Stimulated activated CD4-positive, alpha-beta T cell treated with anti-CD3 and anti-CD28 coated beads, Interleukin-2, amount 100 ng/mL, for 48 hours (primary cell): ENCODE measurements at regions not wholly inside any gene's neighbourhood (a gene's known extent, or its start where the extent isn't known, plus 50 kb on each side); places are given as distances from the start of the nearest gene placed in this dataset.

Experiments used
- DNase-seq, 2 donors: peaks; one replicate each; pipeline ENCODE4 v3.0.0-alpha.2; 2020

- DNase-seq = no peak
Observed at GRCh38 chr12:30506411-30506810, 189.3 kb downstream of the IPO8 start.

- DNase-seq = no peak
Observed at GRCh38 chr12:30501718-30502117, 194.0 kb downstream of the IPO8 start.

DNA sequence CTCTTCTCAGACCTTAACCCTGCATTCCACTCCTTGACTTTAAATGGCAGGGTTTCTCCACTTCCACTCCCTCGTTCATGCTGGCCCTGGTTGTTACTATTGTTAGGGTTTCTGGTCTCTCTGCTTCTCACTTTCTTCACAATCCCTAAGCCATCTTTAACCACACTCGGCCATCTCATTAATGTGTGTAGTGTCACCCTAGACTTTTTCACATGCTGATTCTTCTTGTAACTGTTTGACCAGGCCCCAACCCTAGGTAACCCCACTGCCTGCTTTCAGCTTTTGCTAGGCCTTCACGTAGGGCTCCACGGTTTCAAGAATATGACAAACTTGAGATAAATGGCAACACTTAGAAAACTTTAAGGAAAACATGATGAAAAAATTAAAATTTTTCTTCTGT lies 195.1 kb downstream of the IPO8 start:
- no peak for DNase-seq

- no peak for DNase-seq
Observed at GRCh38 chr12:30485230-30485890, 210.3 kb downstream of the IPO8 start.

- no peak for DNase-seq
Observed at GRCh38 chr12:30484658-30485057, 211.0 kb downstream of the IPO8 start.

- DNase-seq = no peak
Observed at GRCh38 chr12:30482650-30483049, 213.0 kb downstream of the IPO8 start.

DNA sequence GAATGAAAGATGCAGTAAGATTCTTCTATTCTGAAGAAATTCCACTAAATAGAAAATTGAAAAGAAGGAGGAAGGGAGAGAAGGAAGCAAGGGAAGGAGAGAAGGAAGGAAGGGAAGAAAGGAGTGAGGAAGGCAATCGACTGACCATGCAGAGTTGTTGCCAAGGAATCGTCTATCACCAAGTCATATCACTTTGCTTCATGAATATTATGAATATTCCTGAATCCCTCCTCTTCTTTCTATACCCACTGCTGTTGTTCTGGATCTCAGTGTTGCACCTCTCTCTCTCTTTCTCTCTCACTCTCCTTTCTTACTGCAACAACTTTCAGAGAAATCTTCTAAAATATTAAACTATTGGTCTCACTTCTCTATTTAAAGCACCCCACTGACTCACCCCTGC lies 222.4 kb downstream of the IPO8 start:
- no peak for DNase-seq

DNA sequence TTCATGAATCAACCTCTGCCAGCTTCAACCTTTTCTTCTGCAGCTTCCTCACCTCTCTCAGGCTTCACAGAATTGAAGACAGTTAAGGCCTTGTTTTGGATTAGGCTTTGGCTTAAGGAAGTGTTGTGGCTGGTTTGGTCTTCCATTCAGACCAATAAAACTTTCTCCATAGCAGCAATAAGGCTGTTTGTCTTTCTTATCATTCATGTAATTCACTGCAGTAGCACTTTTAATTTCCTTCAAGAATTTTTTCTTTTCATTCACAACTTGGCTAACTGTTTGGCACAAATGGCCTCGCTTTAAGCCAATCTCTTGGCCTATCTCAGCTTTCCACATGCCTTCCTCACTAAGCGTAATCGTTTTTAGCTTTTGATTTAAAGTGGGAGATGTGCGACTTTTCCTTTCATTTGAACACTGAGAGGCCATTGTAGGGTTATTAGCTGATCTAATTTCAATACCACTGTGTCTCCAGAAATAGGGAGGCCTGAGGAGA lies 229.5 kb downstream of the IPO8 start:
- DNase-seq = no peak

GRCh38 chr12:30463636-30464035 lies 232.0 kb downstream of the IPO8 start:
- DNase-seq = no peak

GRCh38 chr12:30462249-30462648 lies 233.4 kb downstream of the IPO8 start:
- no peak for DNase-seq

- DNase-seq = no peak
Observed at GRCh38 chr12:30461026-30461615, 234.5 kb downstream of the IPO8 start.

- no peak for DNase-seq
Observed at GRCh38 chr12:30458453-30458852, 237.2 kb downstream of the IPO8 start.

GRCh38 chr12:30457621-30458289 lies 237.9 kb downstream of the IPO8 start:
- no peak for DNase-seq

DNA sequence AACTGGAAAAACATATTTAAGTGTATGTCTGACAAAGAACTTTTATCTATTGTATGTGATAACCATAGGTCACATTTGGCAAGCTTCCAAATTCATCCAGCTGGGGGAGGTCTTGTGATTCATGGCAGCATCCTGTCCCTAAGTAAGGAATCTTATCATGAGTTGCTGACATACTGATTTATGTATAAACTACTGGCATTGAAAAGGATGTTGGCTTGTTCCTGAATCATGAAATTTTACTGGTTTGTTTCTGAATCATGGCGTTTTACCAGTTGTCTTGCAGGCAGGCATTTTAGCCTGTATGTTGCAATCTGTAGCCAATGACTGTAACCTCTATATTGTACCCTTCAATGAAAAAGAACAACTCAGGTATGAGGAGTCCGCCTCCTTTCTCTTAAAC lies 244.8 kb downstream of the IPO8 start:
- no peak for DNase-seq

- DNase-seq = no peak
Observed at GRCh38 chr12:30450226-30450625, 245.4 kb downstream of the IPO8 start.

- no peak for DNase-seq
Observed at GRCh38 chr12:30448038-30448437, 247.6 kb downstream of the IPO8 start.

DNA sequence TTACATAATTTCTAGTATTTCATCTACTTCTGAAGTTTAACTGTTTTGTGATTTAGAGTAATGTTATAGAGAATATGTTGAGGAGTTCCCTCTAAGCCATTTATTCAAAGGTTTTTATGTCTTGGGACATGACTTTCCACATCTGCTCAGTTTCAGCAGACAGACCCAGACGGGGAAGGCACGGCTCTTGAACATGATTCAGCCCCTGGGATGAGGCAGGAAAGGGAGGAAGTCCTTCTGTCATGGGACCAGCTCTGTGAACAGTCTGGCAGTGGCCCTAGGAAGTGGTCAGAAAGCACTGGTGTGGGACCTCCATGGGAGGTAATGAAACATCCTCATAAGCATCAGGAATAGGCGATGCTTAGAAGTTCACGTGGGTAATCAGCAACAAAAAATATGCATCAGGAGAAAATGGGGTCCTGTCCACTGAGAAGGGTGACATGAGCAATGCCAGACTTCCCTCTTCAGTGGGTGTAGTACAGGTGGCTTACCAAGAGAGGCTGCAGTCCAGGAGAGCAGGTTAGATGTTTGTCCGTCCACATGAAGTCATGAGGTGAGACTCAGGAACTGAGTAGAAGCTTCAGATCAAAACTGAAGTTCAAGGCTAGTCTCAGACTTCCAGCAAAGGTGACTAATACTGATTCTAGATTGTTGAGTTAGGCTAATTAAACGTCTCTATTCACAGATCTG lies 248.5 kb downstream of the IPO8 start:
- no peak for DNase-seq

- no peak for DNase-seq
Observed at GRCh38 chr12:30442461-30442860, 253.2 kb downstream of the IPO8 start.

GRCh38 chr12:30440826-30441602 lies 254.7 kb downstream of the IPO8 start:
- DNase-seq = no peak

GRCh38 chr12:30439201-30439600 lies 256.5 kb downstream of the IPO8 start:
- no peak for DNase-seq

- no peak for DNase-seq
Observed at GRCh38 chr12:30438601-30439041, 257.0 kb downstream of the IPO8 start.

- DNase-seq = no peak
Observed at GRCh38 chr12:30437616-30438015, 258.1 kb downstream of the IPO8 start.

DNA sequence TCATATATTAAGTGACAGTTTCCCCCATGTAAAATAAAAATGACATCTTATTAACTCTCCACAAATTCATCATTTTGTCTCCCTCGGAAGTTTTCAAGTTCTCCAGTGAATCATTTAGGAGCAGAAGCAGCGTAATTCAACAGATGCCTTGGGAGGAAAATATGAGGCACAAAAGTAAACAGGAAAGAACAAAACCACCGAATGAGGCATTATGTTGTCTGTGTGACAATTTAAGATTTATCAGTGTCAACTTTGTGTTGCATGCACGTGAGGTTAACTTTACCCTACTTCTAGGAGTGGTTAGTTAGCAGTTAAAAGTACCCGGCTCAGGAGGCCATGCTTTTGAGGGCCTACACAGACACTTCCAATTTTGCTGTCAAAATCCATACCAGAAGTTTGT lies 258.6 kb downstream of the IPO8 start:
- no peak for DNase-seq
